Tibial nerve (tissue), 4 donors: ENCODE measurements at regions not wholly inside any gene's neighbourhood (a gene's known extent, or its start where the extent isn't known, plus 50 kb on each side); places are given as distances from the start of the nearest gene placed in this dataset.

Source experiments
- CTCF ChIP-seq, 5 experiments: fragments of 200-600 bp in 3 of 5; fragments of 450-650 bp in 2 of 5; sonication (generic) in 3 of 5; IDR thresholded peaks; one replicate each; pipeline ENCODE4 v1.5.1; 2016 to 2019; ENCODE audit warnings: antibody characterized with exemption in 5 of 5, mild to moderate bottlenecking in 3 of 5, moderate library complexity in 2 of 5
- EP300 ChIP-seq, 2 donors: sonication (generic); formaldehyde crosslinking; IDR thresholded peaks; one replicate each; pipeline ENCODE4 v1.6.1; 2017; ENCODE audit warnings: antibody characterized with exemption in 2 of 2, mild to moderate bottlenecking in 1 of 2
- POLR2A ChIP-seq, 2 donors: fragments of 450-650 bp; IDR thresholded peaks; one replicate each; pipeline ENCODE4 v1.6.1; 2017; ENCODE audit warnings: antibody characterized with exemption in 2 of 2, mild to moderate bottlenecking in 2 of 2, moderate library complexity in 2 of 2

- TF ChIP-seq CTCF (IDR thresholded peaks at IDR 0.05) (no peak), POLR2A (IDR thresholded peaks at IDR 0.05) (no peak), EP300 (IDR thresholded peaks at IDR 0.05) (no peak)
These were observed 89.4 kb upstream of the FHL2 start for GRCh38 chr2:105488285-105488684.
